CD4-positive, alpha-beta T cell treated with Interferon gamma for 1 hour (primary cell): ENCODE measurements at regions not wholly inside any gene's neighbourhood (a gene's known extent, or its start where the extent isn't known, plus 50 kb on each side); places are given as distances from the start of the nearest gene placed in this dataset.

Experiments used
- DNase-seq: peaks from one replicate; pipeline ENCODE4 v3.0.0-alpha.2; 2020

- DNase-seq = no peak
These were observed 348.5 kb downstream of the PTPRU start for GRCh38 chr1:29584776-29585175.

GRCh38 chr1:29584362-29584761 lies 348.0 kb downstream of the PTPRU start:
- no peak for DNase-seq

- no peak for DNase-seq
These were observed 347.4 kb downstream of the PTPRU start for GRCh38 chr1:29583727-29584126.

- no peak for DNase-seq
These were observed 344.9 kb downstream of the PTPRU start for GRCh38 chr1:29581256-29581655.

- no peak for DNase-seq
These were observed 343.6 kb downstream of the PTPRU start for GRCh38 chr1:29579821-29580425.

GRCh38 chr1:29577512-29577911 lies 341.2 kb downstream of the PTPRU start:
- DNase-seq = no peak

GRCh38 chr1:29576510-29576909 lies 340.2 kb downstream of the PTPRU start:
- no peak for DNase-seq

- DNase-seq = no peak
These were observed 339.5 kb downstream of the PTPRU start for GRCh38 chr1:29575826-29576225.

GRCh38 chr1:29575277-29575676 lies 339.0 kb downstream of the PTPRU start:
- DNase-seq = no peak

- DNase-seq = no peak
These were observed 338.5 kb downstream of the PTPRU start for GRCh38 chr1:29574871-29575270.

- no peak for DNase-seq
These were observed 333.8 kb downstream of the PTPRU start for GRCh38 chr1:29569971-29570634.

GRCh38 chr1:29567257-29567656 lies 330.9 kb downstream of the PTPRU start:
- DNase-seq = no peak

GRCh38 chr1:29565490-29565889 lies 329.2 kb downstream of the PTPRU start:
- DNase-seq = no peak

GRCh38 chr1:29563571-29563970 lies 327.2 kb downstream of the PTPRU start:
- no peak for DNase-seq

- no peak for DNase-seq
These were observed 326.8 kb downstream of the PTPRU start for GRCh38 chr1:29563092-29563491.

- no peak for DNase-seq
These were observed 322.7 kb downstream of the PTPRU start for GRCh38 chr1:29559056-29559455.

- DNase-seq = no peak
These were observed 321.6 kb downstream of the PTPRU start for GRCh38 chr1:29557701-29558600.

GRCh38 chr1:29557066-29557465 lies 320.7 kb downstream of the PTPRU start:
- DNase-seq = no peak

GRCh38 chr1:29556657-29557056 lies 320.3 kb downstream of the PTPRU start:
- no peak for DNase-seq

GRCh38 chr1:29555043-29555620 lies 318.8 kb downstream of the PTPRU start:
- no peak for DNase-seq

- DNase-seq = no peak
These were observed 318.0 kb downstream of the PTPRU start for GRCh38 chr1:29554208-29554778.

- DNase-seq = no peak
These were observed 315.0 kb downstream of the PTPRU start for GRCh38 chr1:29551123-29551936.
